ENCODE measurements at regions not wholly inside any gene's neighbourhood (a gene's known extent, or its start where the extent isn't known, plus 50 kb on each side); places are given as distances from the start of the nearest gene placed in this dataset.

DNA sequence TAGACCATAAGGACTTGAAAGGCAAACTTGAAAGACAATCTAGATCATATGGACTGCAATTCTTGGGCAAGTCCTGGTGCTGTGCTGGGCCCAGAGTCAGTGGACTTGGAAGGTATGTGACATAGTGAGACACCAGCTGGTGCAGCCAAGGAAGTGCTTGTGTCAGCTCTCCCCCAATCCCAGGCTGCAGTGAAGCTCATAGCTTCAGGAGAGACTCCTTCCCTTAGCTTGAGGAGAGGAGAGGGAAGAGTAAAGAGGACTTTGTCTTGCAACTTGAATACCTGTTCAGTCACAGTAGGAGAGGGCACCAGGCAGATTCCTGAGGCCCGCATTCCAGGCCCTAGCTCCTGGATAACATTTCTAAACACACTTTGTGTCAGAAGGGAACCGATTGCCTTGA, 127.4 kb upstream of the ZPLD1 start:
- Histone ChIP-seq H3K27ac (ENCODE audit: low read depth in 2 of 2, low read length in 1 of 2) (no peak overlapping the region), H3K4me3 (ENCODE audit: low read depth in 2 of 2, low read length in 1 of 2) (no peak overlapping the region), H4K20me1 (ENCODE audit: insufficient read depth) (no peaks in the 10 kb centered on the region), H3K27me3 (ENCODE audit: insufficient read depth) (no peaks in the 10 kb centered on the region), H3K4me2 (no peak overlapping the region), H3K9ac (no peak overlapping the region), H2AFZ (ENCODE audit: low read depth) (no peak overlapping the region), H3K36me3 (replicated peaks in 1 of 2; ENCODE audit: control insufficient read depth in 1 of 2, insufficient read depth in 2 of 2, low read length in 1 of 2) (no peaks in the 10 kb centered on the region), H3K9me2 (no peaks in the 10 kb centered on the region), H3K9me3 (no peaks in the 10 kb centered on the region), H3K4me1 (ENCODE audit: control insufficient read depth in 1 of 2, insufficient read depth in 2 of 2, low read depth in 1 of 2, low read length in 1 of 2) (no peaks in the 10 kb centered on the region), H3K79me2 (ENCODE audit: insufficient read depth) (no peaks in the 10 kb centered on the region), H3F3A (replicated peaks; ENCODE audit: insufficient read depth) (no peaks in the 10 kb centered on the region)
- WGBS (ENCODE audit: low lambda C conversion rate) = 52% methylated on average over 2 of the region's 2 CpGs
- POLR2A ChIA-PET = no interaction called here
- TF ChIP-seq, protein P1, sequence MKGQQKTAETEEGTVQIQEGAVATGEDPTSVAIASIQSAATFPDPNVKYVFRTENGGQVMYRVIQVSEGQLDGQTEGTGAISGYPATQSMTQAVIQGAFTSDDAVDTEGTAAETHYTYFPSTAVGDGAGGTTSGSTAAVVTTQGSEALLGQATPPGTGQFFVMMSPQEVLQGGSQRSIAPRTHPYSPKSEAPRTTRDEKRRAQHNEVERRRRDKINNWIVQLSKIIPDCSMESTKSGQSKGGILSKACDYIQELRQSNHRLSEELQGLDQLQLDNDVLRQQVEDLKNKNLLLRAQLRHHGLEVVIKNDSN (IDR thresholded peaks at IDR 0.05; ENCODE audit: borderline replicate concordance, low read depth) = no peak
- TF ChIP-seq GATA2 (CRISPR knock-in tag; IDR thresholded peaks at IDR 0.05) (no peak), RXRA (IDR thresholded peaks at IDR 0.05; ENCODE audit: borderline replicate concordance, low read depth) (no peak), RCOR1 (IDR thresholded peaks at IDR 0.05; ENCODE audit: low read length) (no peak), MXI1 (IDR thresholded peaks at IDR 0.05; ENCODE audit: low read depth, low read length) (no peak), GABPA (IDR thresholded peaks at IDR 0.05; ENCODE audit: low read depth) (no peak), JUND (IDR thresholded peaks at IDR 0.05) (no peak), TCF12 (IDR thresholded peaks at IDR 0.05) (no peak), FOXM1 (IDR thresholded peaks at IDR 0.05; ENCODE audit: low read depth) (no peak)
- TF ChIP-seq, protein P2, sequence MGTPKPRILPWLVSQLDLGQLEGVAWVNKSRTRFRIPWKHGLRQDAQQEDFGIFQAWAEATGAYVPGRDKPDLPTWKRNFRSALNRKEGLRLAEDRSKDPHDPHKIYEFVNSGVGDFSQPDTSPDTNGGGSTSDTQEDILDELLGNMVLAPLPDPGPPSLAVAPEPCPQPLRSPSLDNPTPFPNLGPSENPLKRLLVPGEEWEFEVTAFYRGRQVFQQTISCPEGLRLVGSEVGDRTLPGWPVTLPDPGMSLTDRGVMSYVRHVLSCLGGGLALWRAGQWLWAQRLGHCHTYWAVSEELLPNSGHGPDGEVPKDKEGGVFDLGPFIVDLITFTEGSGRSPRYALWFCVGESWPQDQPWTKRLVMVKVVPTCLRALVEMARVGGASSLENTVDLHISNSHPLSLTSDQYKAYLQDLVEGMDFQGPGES (IDR thresholded peaks at IDR 0.05; ENCODE audit: low read depth, low read length) = no peak
- no peak for DNase-seq
- CTCF ChIA-PET = no interaction called here

DNA sequence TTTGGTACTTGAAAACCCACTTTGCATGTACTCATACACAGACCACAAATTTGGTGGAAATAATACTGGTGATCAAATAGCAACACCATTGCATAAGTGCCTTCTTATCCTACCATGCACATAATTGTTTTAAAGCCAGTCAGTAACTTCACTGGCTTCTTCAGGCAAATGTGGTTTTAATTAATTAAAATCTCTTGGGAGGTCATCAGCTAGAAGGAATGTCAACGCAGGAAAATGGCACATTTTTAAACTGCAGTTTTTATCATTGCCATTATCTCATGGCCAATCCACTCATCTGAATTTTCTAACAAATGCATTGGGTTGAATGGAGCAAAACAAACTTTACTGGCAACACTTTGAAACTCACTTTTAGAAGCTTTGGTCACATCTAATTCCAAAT, 105.7 kb upstream of the ZPLD1 start:
- Histone ChIP-seq H3K36me3 (replicated peaks in 1 of 2; ENCODE audit: control insufficient read depth in 1 of 2, insufficient read depth in 2 of 2, low read length in 1 of 2) (no peaks in the 10 kb centered on the region), H3F3A (replicated peaks; ENCODE audit: insufficient read depth) (no peaks in the 10 kb centered on the region), H3K4me2 (no peak overlapping the region), H3K4me3 (ENCODE audit: low read depth in 2 of 2, low read length in 1 of 2) (no peak overlapping the region), H3K9me3 (no peaks in the 10 kb centered on the region), H3K27me3 (ENCODE audit: insufficient read depth) (no peaks in the 10 kb centered on the region), H3K4me1 (ENCODE audit: control insufficient read depth in 1 of 2, insufficient read depth in 2 of 2, low read depth in 1 of 2, low read length in 1 of 2) (no peaks in the 10 kb centered on the region; a peak in 1 of 4 replicates), H4K20me1 (ENCODE audit: insufficient read depth) (no peaks in the 10 kb centered on the region), H3K9me2 (no peaks in the 10 kb centered on the region), H3K9ac (no peak overlapping the region), H3K27ac (ENCODE audit: low read depth in 2 of 2, low read length in 1 of 2) (no peak overlapping the region), H2AFZ (ENCODE audit: low read depth) (no peak overlapping the region), H3K79me2 (ENCODE audit: insufficient read depth) (no peaks in the 10 kb centered on the region)
- 14% methylated on average over 1 of the region's 1 CpG for WGBS (ENCODE audit: low lambda C conversion rate)
- POLR2A ChIA-PET = no interaction called here
- CTCF ChIA-PET = no interaction called here
- no peak for DNase-seq
- TF ChIP-seq, protein P2 (IDR thresholded peaks at IDR 0.05; ENCODE audit: low read depth, low read length) = no peak
- TF ChIP-seq ELF1 (IDR thresholded peaks at IDR 0.05) (no peak), JUND (IDR thresholded peaks at IDR 0.05) (no peak), NRF1 (IDR thresholded peaks at IDR 0.05; ENCODE audit: low read depth, low read length) (no peak), FOXM1 (IDR thresholded peaks at IDR 0.05; ENCODE audit: low read depth) (no peak), RFX5 (IDR thresholded peaks at IDR 0.05; ENCODE audit: low read length) (no peak), RAD21 (IDR thresholded peaks at IDR 0.05; ENCODE audit: low read length) (no peak), EZH2phosphoT487 (IDR thresholded peaks at IDR 0.05; ENCODE audit: borderline replicate concordance, low read depth) (no peak), TEAD4 (IDR thresholded peaks at IDR 0.05; ENCODE audit: borderline replicate concordance, insufficient read depth) (no peak), RXRA (IDR thresholded peaks at IDR 0.05; ENCODE audit: borderline replicate concordance, low read depth) (no peak), POLR2AphosphoS5 (IDR thresholded peaks at IDR 0.05; ENCODE audit: low read depth, low read length) (no peak)
- TF ChIP-seq, protein P3, sequence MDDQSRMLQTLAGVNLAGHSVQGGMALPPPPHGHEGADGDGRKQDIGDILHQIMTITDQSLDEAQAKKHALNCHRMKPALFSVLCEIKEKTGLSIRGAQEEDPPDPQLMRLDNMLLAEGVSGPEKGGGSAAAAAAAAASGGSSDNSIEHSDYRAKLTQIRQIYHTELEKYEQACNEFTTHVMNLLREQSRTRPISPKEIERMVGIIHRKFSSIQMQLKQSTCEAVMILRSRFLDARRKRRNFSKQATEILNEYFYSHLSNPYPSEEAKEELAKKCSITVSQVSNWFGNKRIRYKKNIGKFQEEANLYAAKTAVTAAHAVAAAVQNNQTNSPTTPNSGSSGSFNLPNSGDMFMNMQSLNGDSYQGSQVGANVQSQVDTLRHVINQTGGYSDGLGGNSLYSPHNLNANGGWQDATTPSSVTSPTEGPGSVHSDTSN (IDR thresholded peaks at IDR 0.05) = no peak
- TF ChIP-seq, protein P4, sequence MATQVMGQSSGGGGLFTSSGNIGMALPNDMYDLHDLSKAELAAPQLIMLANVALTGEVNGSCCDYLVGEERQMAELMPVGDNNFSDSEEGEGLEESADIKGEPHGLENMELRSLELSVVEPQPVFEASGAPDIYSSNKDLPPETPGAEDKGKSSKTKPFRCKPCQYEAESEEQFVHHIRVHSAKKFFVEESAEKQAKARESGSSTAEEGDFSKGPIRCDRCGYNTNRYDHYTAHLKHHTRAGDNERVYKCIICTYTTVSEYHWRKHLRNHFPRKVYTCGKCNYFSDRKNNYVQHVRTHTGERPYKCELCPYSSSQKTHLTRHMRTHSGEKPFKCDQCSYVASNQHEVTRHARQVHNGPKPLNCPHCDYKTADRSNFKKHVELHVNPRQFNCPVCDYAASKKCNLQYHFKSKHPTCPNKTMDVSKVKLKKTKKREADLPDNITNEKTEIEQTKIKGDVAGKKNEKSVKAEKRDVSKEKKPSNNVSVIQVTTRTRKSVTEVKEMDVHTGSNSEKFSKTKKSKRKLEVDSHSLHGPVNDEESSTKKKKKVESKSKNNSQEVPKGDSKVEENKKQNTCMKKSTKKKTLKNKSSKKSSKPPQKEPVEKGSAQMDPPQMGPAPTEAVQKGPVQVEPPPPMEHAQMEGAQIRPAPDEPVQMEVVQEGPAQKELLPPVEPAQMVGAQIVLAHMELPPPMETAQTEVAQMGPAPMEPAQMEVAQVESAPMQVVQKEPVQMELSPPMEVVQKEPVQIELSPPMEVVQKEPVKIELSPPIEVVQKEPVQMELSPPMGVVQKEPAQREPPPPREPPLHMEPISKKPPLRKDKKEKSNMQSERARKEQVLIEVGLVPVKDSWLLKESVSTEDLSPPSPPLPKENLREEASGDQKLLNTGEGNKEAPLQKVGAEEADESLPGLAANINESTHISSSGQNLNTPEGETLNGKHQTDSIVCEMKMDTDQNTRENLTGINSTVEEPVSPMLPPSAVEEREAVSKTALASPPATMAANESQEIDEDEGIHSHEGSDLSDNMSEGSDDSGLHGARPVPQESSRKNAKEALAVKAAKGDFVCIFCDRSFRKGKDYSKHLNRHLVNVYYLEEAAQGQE (IDR thresholded peaks at IDR 0.05; ENCODE audit: low read depth, low read length) = no peak
- TF ChIP-seq, protein P5, sequence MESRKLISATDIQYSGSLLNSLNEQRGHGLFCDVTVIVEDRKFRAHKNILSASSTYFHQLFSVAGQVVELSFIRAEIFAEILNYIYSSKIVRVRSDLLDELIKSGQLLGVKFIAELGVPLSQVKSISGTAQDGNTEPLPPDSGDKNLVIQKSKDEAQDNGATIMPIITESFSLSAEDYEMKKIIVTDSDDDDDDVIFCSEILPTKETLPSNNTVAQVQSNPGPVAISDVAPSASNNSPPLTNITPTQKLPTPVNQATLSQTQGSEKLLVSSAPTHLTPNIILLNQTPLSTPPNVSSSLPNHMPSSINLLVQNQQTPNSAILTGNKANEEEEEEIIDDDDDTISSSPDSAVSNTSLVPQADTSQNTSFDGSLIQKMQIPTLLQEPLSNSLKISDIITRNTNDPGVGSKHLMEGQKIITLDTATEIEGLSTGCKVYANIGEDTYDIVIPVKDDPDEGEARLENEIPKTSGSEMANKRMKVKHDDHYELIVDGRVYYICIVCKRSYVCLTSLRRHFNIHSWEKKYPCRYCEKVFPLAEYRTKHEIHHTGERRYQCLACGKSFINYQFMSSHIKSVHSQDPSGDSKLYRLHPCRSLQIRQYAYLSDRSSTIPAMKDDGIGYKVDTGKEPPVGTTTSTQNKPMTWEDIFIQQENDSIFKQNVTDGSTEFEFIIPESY (IDR thresholded peaks at IDR 0.05; ENCODE audit: borderline replicate concordance, low read depth) = no peak
